Neuronal stem cell (in vitro differentiated cells): ENCODE measurements at regions not wholly inside any gene's neighbourhood (a gene's known extent, or its start where the extent isn't known, plus 50 kb on each side); places are given as distances from the start of the nearest gene placed in this dataset.
A peak's percentile ranks its signal among the peaks of the same experiment; 100 is the strongest.

Experiments
- DNase-seq: peaks from one replicate; pipeline ENCODE4 v3.0.0-alpha.2; 2013; ENCODE audit warnings: low spot score
- H2AFZ ChIP-seq: one replicate; pipeline ENCODE4 v1.6.1; 2013; ENCODE audit warnings: mild to moderate bottlenecking, low read length, inconsistent platforms
- H2AK5ac ChIP-seq: 2 replicates; pipeline ENCODE4 v1.6.1; 2013; ENCODE audit warnings: low read depth, mild to moderate bottlenecking, inconsistent platforms, low read length, moderate library complexity, mixed read lengths
- H2BK120ac ChIP-seq: 2 replicates; pipeline ENCODE4 v1.6.1; 2013; ENCODE audit warnings: low read depth, mild to moderate bottlenecking, inconsistent platforms, low read length, moderate library complexity, mixed read lengths
- H2BK12ac ChIP-seq: one replicate; pipeline ENCODE4 v1.6.1; 2013; ENCODE audit warnings: low read length, inconsistent platforms
- H2BK15ac ChIP-seq: 2 replicates; pipeline ENCODE4 v1.6.1; 2013; ENCODE audit warnings: mild to moderate bottlenecking, low read length, inconsistent platforms, mixed read lengths
- H2BK5ac ChIP-seq: one replicate; pipeline ENCODE4 v1.6.1; 2013; ENCODE audit warnings: inconsistent platforms, mild to moderate bottlenecking, low read length, moderate library complexity
- H3K14ac ChIP-seq: one replicate; pipeline ENCODE4 v1.6.1; 2013; ENCODE audit warnings: low read length, inconsistent platforms
- H3K18ac ChIP-seq: 2 replicates; pipeline ENCODE4 v1.6.1; 2013; ENCODE audit warnings: low read length, inconsistent platforms
- H3K23ac ChIP-seq: 2 replicates; pipeline ENCODE4 v1.6.1; 2013; ENCODE audit warnings: low read depth, mild to moderate bottlenecking, mixed read lengths, low read length, inconsistent platforms; ENCODE audit not compliant: poor library complexity
- H3K27ac ChIP-seq: replicated peaks from 3 replicates; pipeline ENCODE4 v1.5.1; 2013; ENCODE audit warnings: low read length, inconsistent platforms
- H3K27me3 ChIP-seq, 3 experiments: 2 replicates each; pipeline ENCODE4 v1.6.1; 2013; ENCODE audit warnings: low read length in 3 of 3, mild to moderate bottlenecking in 2 of 3, inconsistent platforms in 1 of 3, low read depth in 1 of 3, mixed read lengths in 1 of 3, moderate library complexity in 1 of 3; ENCODE audit not compliant: control insufficient read depth in 3 of 3, insufficient read depth in 3 of 3
- H3K36me3 ChIP-seq, 2 donors: replicated peaks in 1 of 2; 2 replicates each; pipeline ENCODE4 v1.6.1; 2013; ENCODE audit warnings: low read length in 2 of 2; ENCODE audit not compliant: control insufficient read depth in 2 of 2, insufficient read depth in 2 of 2
- H3K4ac ChIP-seq: 2 replicates; pipeline ENCODE4 v1.6.1; 2013; ENCODE audit warnings: inconsistent platforms, mild to moderate bottlenecking, low read length, moderate library complexity
- H3K4me1 ChIP-seq, 2 donors: 1 replicate in 1 of 2; 2 replicates in 1 of 2; pipeline ENCODE4 v1.6.1; 2013; ENCODE audit warnings: low read length in 2 of 2, low read depth in 1 of 2; ENCODE audit not compliant: control insufficient read depth in 2 of 2, insufficient read depth in 1 of 2
- H3K4me2 ChIP-seq: one replicate; pipeline ENCODE4 v1.6.1; 2013; ENCODE audit warnings: mild to moderate bottlenecking, low read length, inconsistent platforms; ENCODE audit not compliant: insufficient read depth, poor library complexity, severe bottlenecking
- H3K4me3 ChIP-seq, 2 donors: 2 replicates each; pipeline ENCODE4 v1.5.1; 2013; ENCODE audit warnings: low read length in 2 of 2, mild to moderate bottlenecking in 2 of 2, inconsistent platforms in 1 of 2, moderate library complexity in 1 of 2
- H3K79me1 ChIP-seq: one replicate; pipeline ENCODE4 v1.6.1; 2013; ENCODE audit warnings: low read depth, mild to moderate bottlenecking, inconsistent platforms, low read length, moderate library complexity
- H3K9ac ChIP-seq: one replicate; pipeline ENCODE4 v1.6.1; 2013; ENCODE audit warnings: mild to moderate bottlenecking, low read depth, low read length, inconsistent platforms; ENCODE audit not compliant: poor library complexity
- H3K9me3 ChIP-seq, 2 donors: replicated peaks in 1 of 2; 2 replicates each; pipeline versions ENCODE3 to v1.6.1; 2013; ENCODE audit warnings: low read length in 2 of 2, mild to moderate bottlenecking in 2 of 2, inconsistent platforms in 1 of 2, low read depth in 1 of 2, mixed read lengths in 1 of 2, moderate library complexity in 1 of 2; ENCODE audit not compliant: control insufficient read depth in 2 of 2, insufficient read depth in 1 of 2
- H4K8ac ChIP-seq: one replicate; pipeline ENCODE4 v1.6.1; 2013; ENCODE audit warnings: low read depth, mild to moderate bottlenecking, inconsistent platforms, low read length, moderate library complexity
- H4K91ac ChIP-seq: one replicate; pipeline ENCODE4 v1.6.1; 2013; ENCODE audit warnings: low read length, low read depth, mild to moderate bottlenecking, inconsistent platforms; ENCODE audit not compliant: poor library complexity
- WGBS, 2 donors: extraction: QIAGEN DNeasy Blood & Tissue Kit; methylation state at CpG; one replicate each; pipeline ENCODE4 v1.1.7; 2013; ENCODE audit warnings: missing lambda C conversion rate in 2 of 2, mixed read lengths in 1 of 2; ENCODE audit not compliant: insufficient read length in 2 of 2, insufficient replicate concordance in 1 of 2; ENCODE audit errors: extremely low coverage in 2 of 2; 5-methylcytosine and 5-hydroxymethylcytosine counted together

DNA sequence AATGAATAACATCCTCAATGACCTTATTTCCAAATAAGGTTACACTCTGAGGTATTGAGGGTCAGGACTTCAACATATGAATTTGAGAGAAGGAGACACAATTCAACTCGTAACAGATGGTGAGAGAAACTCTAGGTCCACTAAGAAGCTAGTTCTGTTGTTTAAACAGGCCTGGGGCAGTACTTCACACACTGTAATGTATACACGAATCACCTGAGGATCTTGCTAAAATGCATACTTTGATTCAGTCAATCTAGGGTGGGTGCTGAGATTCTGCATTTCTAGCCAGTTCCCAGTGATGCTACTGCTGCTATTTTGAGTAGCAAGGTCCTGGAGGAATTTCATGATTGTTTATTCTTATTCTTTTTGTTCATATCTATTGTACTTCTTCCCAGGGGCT, 186.8 kb downstream of the SATB1 start:
- H2BK120ac ChIP-seq, result no peak overlapping the region
- H3K9ac ChIP-seq, result no peak overlapping the region
- no peak overlapping the region for H2BK5ac ChIP-seq
- H4K8ac ChIP-seq, result no peak overlapping the region
- no peak overlapping the region for H2AK5ac ChIP-seq
- H3K14ac ChIP-seq, result no peak overlapping the region
- H3K18ac ChIP-seq, result no peak overlapping the region
- H4K91ac ChIP-seq, result no peak overlapping the region
- no peak overlapping the region for H3K4ac ChIP-seq
- H3K4me3 ChIP-seq, result no peak overlapping the region
- peaks cover 0 to 38% (median 11%) of the 10 kb centered on the region in 3 experiments for H3K27me3 ChIP-seq
- H3K4me1 ChIP-seq, result peaks cover 0 to 18% of the 10 kb centered on the region in 2 donors
- H2BK12ac ChIP-seq, result no peak overlapping the region
- no peaks in the 10 kb centered on the region for H3K9me3 ChIP-seq
- H2AFZ ChIP-seq, result no peak overlapping the region
- H3K27ac ChIP-seq, result no peak overlapping the region
- H2BK15ac ChIP-seq, result no peak overlapping the region
- no peaks in the 10 kb centered on the region for H3K36me3 ChIP-seq
- no peak overlapping the region for H3K4me2 ChIP-seq
- no peaks in the 10 kb centered on the region for H3K79me1 ChIP-seq
- WGBS, 2 donors, result no CpG with 5 or more reads among the region's 2 CpGs
- DNase-seq, result no peak
- H3K23ac ChIP-seq, result no peak overlapping the region

- H3K4me3 ChIP-seq, result no peak overlapping the region
- H3K79me1 ChIP-seq, result no peaks in the 10 kb centered on the region
- no peak overlapping the region for H3K18ac ChIP-seq
- H3K4me1 ChIP-seq, result peaks cover 0 to 18% of the 10 kb centered on the region in 2 donors
- H3K27me3 ChIP-seq, result peaks cover 0 to 41% (median 11%) of the 10 kb centered on the region in 3 experiments
- no peak overlapping the region for H3K4ac ChIP-seq
- no peak for DNase-seq
- H3K14ac ChIP-seq, result no peak overlapping the region
- no peak overlapping the region for H2BK120ac ChIP-seq
- H3K4me2 ChIP-seq, result no peak overlapping the region
- H3K23ac ChIP-seq, result no peak overlapping the region
- no peak overlapping the region for H2BK12ac ChIP-seq
- no peak overlapping the region for H4K8ac ChIP-seq
- H3K27ac ChIP-seq, result no peak overlapping the region
- H2BK15ac ChIP-seq, result no peak overlapping the region
- H3K9me3 ChIP-seq, result no peaks in the 10 kb centered on the region
- no peak overlapping the region for H2AK5ac ChIP-seq
- WGBS, 2 donors, result no CpG with 5 or more reads among the region's 5 CpGs
- no peak overlapping the region for H2BK5ac ChIP-seq
- H4K91ac ChIP-seq, result no peak overlapping the region
- no peaks in the 10 kb centered on the region for H3K36me3 ChIP-seq
- no peak overlapping the region for H2AFZ ChIP-seq
- H3K9ac ChIP-seq, result no peak overlapping the region
Observed at GRCh38 chr3:18237251-18238005, 187.7 kb downstream of the SATB1 start.

DNA sequence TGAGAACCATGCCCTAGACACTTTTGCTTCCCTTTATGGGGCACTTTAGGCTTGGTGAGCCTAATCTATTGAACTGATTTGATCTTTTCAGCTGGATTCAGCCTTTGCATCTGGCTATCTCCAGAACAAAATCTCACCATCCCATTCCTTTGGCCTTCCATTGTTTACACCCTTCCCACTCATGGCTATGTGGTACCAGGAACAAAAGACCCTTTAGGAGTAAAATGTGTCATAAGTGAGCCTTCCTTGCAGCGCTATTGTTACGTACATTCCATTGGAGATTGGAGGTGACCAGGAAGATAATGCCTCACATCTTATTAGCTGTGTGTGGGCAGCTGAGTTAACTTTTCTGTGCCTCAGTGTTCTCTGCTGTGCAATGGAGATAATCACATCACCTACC, 188.4 kb downstream of the SATB1 start:
- Histone ChIP-seq H3K27me3 (peaks cover 0 to 45% (median 11%) of the 10 kb centered on the region in 3 experiments), H3K9me3 (no peaks in the 10 kb centered on the region), H3K27ac (no peak overlapping the region), H3K36me3 (no peaks in the 10 kb centered on the region), H3K79me1 (no peaks in the 10 kb centered on the region), H2AK5ac (no peak overlapping the region), H3K18ac (no peak overlapping the region), H2BK120ac (no peak overlapping the region), H3K4me3 (no peak overlapping the region), H4K8ac (no peak overlapping the region), H4K91ac (no peak overlapping the region), H3K4me1 (peaks cover 0 to 18% of the 10 kb centered on the region in 2 donors), H3K9ac (no peak overlapping the region), H3K4ac (no peak overlapping the region), H3K4me2 (no peak overlapping the region), H3K14ac (no peak overlapping the region), H3K23ac (no peak overlapping the region), H2BK5ac (no peak overlapping the region), H2AFZ (no peak overlapping the region), H2BK12ac (no peak overlapping the region), H2BK15ac (no peak overlapping the region)
- DNase-seq, result peak; percentile 44
- no CpG with 5 or more reads among the region's 2 CpGs for WGBS, 2 donors

DNA sequence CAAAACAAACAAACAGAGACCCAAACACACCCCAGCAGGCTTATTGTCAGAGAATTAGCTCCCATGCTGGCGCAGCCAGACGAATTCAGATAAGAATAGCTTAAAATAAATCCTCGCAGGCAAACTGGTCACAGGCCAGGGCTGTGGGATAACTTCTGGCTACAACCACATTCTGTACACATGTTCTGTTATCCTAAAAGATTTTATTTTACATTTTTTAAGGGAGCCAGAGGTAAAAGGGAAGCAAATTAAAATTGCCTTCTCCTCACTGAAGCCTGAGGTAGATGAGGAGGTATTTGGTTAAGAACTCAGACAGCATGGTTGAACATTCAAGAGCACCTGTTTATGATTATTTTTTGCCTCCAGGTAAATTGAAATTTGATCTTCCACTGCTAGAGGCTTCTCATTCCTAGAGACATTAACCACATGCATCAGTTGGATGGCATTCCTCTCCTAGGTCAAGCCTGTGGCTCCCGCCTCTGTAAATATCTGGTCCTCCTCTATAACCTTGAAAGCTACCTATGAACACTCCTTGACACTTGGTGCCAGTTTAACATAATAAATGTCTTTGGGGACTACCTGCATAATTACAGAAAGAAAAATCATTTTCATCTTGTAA, 190.3 kb downstream of the SATB1 start:
- H2AFZ ChIP-seq, result no peak overlapping the region
- H3K4me3 ChIP-seq, result no peak overlapping the region
- H3K27me3 ChIP-seq, result peaks cover 0 to 44% (median 11%) of the 10 kb centered on the region in 3 experiments
- H2BK120ac ChIP-seq, result no peak overlapping the region
- H2BK15ac ChIP-seq, result no peak overlapping the region
- H3K79me1 ChIP-seq, result no peaks in the 10 kb centered on the region
- H3K4me1 ChIP-seq, result peaks cover 0 to 18% of the 10 kb centered on the region in 2 donors
- H3K18ac ChIP-seq, result no peak overlapping the region
- H4K91ac ChIP-seq, result no peak overlapping the region
- no peak overlapping the region for H2AK5ac ChIP-seq
- H2BK5ac ChIP-seq, result no peak overlapping the region
- DNase-seq, result no peak
- H3K9ac ChIP-seq, result no peak overlapping the region
- H3K4me2 ChIP-seq, result no peak overlapping the region
- H3K14ac ChIP-seq, result no peak overlapping the region
- H4K8ac ChIP-seq, result no peak overlapping the region
- WGBS, 2 donors, result no CpG with 5 or more reads among the region's 4 CpGs
- no peak overlapping the region for H2BK12ac ChIP-seq
- H3K27ac ChIP-seq, result no peak overlapping the region
- H3K36me3 ChIP-seq, result no peaks in the 10 kb centered on the region
- no peaks in the 10 kb centered on the region for H3K9me3 ChIP-seq
- H3K4ac ChIP-seq, result no peak overlapping the region
- no peak overlapping the region for H3K23ac ChIP-seq
